Fibroblast of skin of scalp (primary cell): ENCODE measurements at regions not wholly inside any gene's neighbourhood (a gene's known extent, or its start where the extent isn't known, plus 50 kb on each side); places are given as distances from the start of the nearest gene placed in this dataset.
"Not testable (repeated sequence)": the region's sequence is repeated elsewhere in the genome, so short reads cannot be mapped to it uniquely, and the experiment has no call there.

Source experiments
- DNase-seq: peaks from one replicate; pipeline ENCODE4 v3.0.0-alpha.2; 2013

DNA sequence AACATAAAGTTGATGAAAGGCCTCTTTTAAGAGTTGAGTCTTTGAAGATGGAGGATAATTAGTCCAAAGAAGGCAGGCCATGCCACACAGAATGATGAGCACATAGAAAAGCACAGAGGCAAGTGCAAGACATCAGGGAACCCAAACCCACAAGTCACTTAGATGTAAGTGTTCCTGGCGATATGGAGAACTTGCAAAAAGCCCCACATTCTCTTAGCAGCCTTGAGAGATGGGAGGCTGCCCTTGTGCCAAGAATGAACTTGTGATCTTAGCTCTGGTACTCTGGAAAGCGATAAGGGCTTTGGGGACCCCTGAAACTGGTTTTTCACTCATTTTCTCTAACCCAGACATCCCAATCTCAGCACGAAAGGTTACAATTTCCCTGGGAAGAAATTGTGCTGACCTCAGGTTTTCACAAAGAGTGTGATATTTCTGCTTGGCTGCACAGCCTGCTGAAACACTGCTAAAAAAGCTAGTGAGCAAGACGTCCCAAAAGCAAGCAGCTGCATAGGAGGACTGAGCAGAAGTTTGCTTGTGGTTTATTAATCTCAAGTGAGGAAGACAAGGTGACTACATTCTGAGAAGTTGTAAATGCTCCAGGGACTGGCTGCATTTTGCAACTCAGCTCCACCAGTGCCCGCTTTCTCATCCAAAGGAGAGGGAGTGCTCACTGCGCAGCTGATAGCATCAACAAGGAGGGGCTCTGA lies 496.9 kb upstream of the CAMK1G start:
- DNase-seq, result no peak

DNA sequence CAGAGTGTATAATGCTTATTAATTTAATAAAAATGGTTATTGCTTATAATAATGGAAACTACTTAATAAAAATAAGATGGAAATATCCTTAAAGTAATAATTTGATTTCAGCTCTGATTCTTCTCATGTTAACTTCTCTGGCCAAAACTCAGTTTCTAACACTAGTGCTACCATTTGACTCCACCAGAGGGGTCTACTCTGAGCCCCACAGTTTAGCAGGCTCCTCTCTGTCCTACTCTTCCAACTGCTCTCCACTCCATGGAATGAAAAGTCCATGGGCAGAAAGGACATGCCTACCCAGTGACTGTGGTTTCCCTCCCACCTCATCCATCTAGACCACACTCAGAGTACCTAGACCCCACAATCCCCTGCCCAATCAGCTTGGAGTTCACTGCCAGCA lies 489.1 kb upstream of the CAMK1G start:
- DNase-seq, result no peak

GRCh38 chr1:209095627-209096595 lies 487.6 kb upstream of the CAMK1G start:
- DNase-seq, result peak; percentile 90

- no peak for DNase-seq
These were observed 483.1 kb upstream of the CAMK1G start for GRCh38 chr1:209100460-209100859.

GRCh38 chr1:209101106-209101505 lies 482.4 kb upstream of the CAMK1G start:
- no peak for DNase-seq

DNA sequence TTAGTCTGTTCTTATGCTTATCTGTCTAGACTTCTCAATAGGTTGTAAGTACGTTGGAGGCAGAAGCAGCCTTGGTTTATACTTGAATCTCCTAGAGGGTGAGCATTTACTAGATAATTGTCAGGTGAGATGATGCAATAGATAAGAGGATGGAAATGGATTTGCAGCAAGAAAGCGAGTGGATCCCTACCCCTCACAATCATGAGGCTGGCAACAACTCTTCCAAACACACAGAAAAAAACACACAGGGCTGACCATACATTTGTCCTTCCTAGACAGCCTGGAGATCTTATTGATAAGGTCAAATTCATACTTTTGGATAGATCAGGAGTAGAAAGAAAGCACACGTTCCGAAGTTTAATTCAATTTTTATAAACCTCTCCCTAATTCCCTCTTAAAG lies 481.4 kb upstream of the CAMK1G start:
- DNase-seq, result no peak

DNA sequence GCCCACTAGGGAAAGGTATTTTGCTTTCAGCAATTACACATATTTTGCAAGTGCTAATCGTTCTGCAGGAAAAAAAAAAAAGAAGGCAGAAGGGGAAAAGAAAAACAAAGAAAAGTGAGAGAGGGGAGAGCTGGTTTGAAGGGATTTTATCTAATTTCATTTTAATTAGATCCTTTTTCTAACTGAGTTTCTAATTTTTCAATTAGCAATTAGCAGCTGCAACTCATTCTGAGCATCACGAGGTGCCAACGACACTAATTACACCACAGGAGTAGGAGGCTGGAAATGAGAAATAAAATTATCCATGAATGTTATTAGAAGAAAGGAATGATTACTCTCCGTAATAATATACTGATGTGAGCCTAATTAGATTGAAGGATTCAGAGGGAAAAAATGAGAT lies 481.0 kb upstream of the CAMK1G start:
- DNase-seq, result no peak

GRCh38 chr1:209103092-209103491 lies 480.4 kb upstream of the CAMK1G start:
- no peak for DNase-seq

DNA sequence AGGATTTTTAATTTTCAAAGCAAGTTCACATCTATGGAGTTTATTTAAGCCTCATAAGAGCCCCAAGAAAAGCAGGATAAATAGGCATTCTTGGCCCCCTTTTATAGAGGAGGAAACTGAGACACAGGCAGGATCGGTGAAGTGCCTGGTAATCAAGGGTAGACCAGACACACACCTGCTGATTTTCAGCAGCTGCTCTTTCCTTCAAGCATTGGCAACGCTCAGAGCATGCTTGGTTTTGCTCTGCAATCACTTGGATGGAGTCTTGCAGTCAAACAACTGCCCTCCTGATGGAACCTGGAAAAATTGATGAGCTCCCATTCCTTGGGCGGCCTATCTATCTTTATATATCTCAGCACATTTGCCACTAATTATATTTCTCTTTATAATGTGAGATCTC lies 478.9 kb upstream of the CAMK1G start:
- DNase-seq, result no peak

GRCh38 chr1:209105701-209106100 lies 477.8 kb upstream of the CAMK1G start:
- DNase-seq, result peak; percentile 41

GRCh38 chr1:209106237-209106741 lies 477.2 kb upstream of the CAMK1G start:
- DNase-seq, result peak; percentile 93

DNA sequence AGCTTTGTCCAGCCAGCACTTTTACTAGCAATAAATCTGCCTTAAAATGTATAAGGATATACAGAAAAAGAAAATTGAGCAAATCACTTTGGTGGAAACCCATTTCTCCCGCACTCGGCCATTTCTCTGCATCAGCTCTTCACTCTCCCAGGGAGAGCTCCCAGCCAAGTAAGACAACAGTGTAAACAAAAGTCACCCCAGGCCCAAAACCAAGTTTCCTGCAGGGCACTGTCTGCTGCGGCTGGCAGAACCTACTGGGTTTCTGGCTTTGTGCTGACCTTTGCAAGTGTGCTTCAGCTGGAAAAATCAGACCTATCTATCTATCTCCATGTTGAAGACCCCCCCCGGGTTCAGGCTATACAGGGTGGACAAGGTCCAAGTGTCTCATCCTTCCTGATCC lies 476.7 kb upstream of the CAMK1G start:
- no peak for DNase-seq

DNA sequence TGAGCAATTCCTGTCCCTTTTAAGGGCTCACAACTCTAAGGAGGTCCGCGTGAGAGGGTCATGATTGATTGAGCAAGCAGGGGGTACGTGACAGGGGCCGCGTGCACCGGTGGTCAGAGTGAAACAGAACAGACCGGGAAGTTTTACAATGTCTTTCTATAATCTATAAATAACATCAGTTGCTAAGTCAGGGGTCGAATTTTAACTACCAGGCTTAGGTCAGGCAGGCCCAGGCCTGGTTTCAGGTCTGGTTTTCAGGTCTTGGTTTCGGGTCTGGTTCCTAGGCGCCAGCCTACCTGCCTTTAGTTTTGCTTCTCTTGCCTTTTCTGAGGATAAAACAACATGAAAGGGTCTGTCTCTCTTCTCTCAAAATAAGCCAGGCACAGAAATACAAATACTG lies 476.0 kb upstream of the CAMK1G start:
- no peak for DNase-seq

GRCh38 chr1:209109001-209109785 lies 474.3 kb upstream of the CAMK1G start:
- no peak for DNase-seq

DNA sequence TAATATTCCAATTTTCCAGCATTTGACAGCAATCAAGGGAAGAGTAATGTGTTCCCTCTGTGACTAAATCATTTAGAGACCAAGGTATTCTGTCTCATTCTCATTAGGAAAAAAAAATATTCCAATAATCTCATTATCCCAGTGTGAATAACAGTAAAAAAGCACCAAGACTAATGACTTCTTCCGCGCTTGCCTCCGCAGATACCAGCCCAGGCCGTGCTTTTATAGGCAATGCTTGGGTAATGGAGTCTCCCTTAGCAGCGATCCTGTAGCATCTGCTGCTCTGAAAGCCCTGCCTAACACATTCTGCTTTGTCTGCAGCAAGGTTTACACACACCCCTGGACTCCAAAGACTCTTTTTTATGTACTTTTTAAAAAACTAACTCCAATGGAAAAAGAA lies 470.0 kb upstream of the CAMK1G start:
- DNase-seq, result no peak

DNA sequence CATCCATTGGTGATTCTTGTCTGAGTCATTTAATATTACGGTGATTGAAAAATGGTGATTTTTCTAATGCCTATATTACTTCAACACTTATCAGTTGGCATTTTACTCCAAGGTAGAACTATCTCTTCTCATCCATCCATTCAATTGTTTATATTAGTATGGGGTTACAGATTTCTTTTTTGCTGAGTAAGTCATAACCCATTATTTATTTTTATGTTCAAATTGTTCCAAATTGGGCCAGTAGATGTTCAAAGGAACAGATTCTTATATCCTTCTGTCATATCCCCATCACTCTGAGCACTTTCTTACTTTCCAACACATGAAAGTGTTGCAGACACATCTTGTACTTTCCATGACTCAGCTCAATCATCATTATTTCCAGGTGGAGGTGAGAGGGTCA lies 466.8 kb upstream of the CAMK1G start:
- DNase-seq, result no peak

- no peak for DNase-seq
These were observed 459.9 kb upstream of the CAMK1G start for GRCh38 chr1:209123601-209124000.

GRCh38 chr1:209129091-209129490 lies 454.4 kb upstream of the CAMK1G start:
- DNase-seq, result not testable (repeated sequence)

DNA sequence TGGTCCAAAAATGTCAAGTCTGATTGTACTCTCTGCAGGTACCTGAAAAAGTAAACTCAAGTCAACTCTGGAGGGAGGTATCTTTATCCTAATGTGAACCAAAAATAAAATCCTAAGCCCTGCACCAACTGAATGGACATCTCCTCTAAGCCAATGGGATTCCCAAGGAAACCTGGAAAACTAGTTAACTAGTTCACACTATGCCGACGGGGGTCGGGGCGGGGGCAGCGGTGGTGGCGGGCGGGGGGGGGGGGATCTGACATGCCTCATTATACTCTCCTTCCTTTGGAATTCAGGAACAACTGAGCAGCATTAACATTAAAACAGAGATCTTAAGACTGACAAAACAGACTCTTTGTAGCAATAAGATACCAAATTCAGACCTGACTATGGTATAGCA lies 452.6 kb upstream of the CAMK1G start:
- no peak for DNase-seq

GRCh38 chr1:209132736-209133467 lies 450.6 kb upstream of the CAMK1G start:
- no peak for DNase-seq

GRCh38 chr1:209134001-209134400 lies 449.5 kb upstream of the CAMK1G start:
- no peak for DNase-seq

DNA sequence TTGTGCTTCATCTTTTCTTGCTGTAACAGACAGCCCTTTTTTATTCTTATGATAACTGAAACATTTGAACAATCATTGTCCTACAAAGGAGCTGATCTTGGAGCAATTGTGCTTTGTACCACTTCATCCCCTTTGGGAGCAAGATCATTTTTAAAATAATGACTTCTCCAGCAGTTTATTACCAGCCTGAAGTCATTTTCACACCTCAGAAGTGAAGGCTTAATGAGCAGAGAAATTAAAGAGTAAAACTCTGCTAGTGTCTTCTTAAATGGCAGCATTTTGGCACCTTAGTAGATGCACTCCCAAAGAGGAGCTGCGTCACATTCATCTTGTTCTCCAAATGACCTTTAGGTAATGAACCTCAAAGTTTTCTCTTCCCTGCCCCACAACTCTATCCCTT lies 439.6 kb upstream of the CAMK1G start:
- DNase-seq, result no peak
